HepG2 (cell line): ENCODE measurements at regions not wholly inside any gene's neighbourhood (a gene's known extent, or its start where the extent isn't known, plus 50 kb on each side); places are given as distances from the start of the nearest gene placed in this dataset.

Experiments
- ATAC-seq: fragments of 200-7000 bp; cut with Tn5 transposase; 3 replicates; pipeline ENCODE4 v1.9.1; 2020; ENCODE audit warnings: mild to moderate bottlenecking, moderate library complexity
- BruUV-seq: library from RNA; stranded (reverse); fragments of 400-500 nt; replicated peaks from 2 replicates; lab custom pipeline; 2021; lab: Mats Ljungman, UMichigan
- CTCF ChIA-PET: fragments of 300-600 bp; formaldehyde crosslinking; extraction: SDS; loops from one replicate; lab custom pipeline; 2021; ENCODE audit warnings: low total read pairs, inconsistent platforms, low intra/inter-chr PET ratio; lab: Yijun Ruan, JAX
- POLR2A ChIA-PET: fragments of 350-600 bp; sonication (Branson Sonifier 250); formaldehyde crosslinking; loops from one replicate; lab custom pipeline; 2020; ENCODE audit warnings: antibody characterized with exemption, inconsistent platforms; lab: Yijun Ruan, JAX
- DNase-seq: peaks from one replicate; pipeline ENCODE4 v3.0.0-alpha.2; 2015; ENCODE audit warnings: low spot score
- FAIRE-seq: peaks from 3 replicates; lab custom pipeline; 2011; peaks lifted over from hg19 to GRCh38; lab: Jason Lieb, UNC
- H2AFZ ChIP-seq: one replicate; pipeline ENCODE4 v1.6.1; 2011; ENCODE audit warnings: low read length, inconsistent platforms
- H3K27ac ChIP-seq: fragments of 300-600 bp; 3 replicates; pipeline ENCODE4 v1.8.0; 2011; ENCODE audit warnings: mixed run types, mild to moderate bottlenecking, mixed read lengths, low read length, inconsistent platforms; ENCODE audit not compliant: insufficient read depth; ENCODE audit errors: extremely low read length
- H3K27me3 ChIP-seq, 2 experiments: fragments of 200-600 bp in 1 of 2; 2 replicates in 1 of 2; 3 replicates in 1 of 2; pipeline versions ENCODE4 v1.6.0 to v1.8.0; 2011; ENCODE audit warnings: low read length in 2 of 2, mild to moderate bottlenecking in 2 of 2, moderate library complexity in 2 of 2, inconsistent platforms in 1 of 2; ENCODE audit not compliant: insufficient read depth in 2 of 2, control insufficient read depth in 1 of 2
- H3K36me3 ChIP-seq, 2 experiments: fragments of 200-600 bp in 1 of 2; replicated peaks in 1 of 2; 2 replicates in 1 of 2; 3 replicates in 1 of 2; pipeline versions ENCODE4 v1.5.1 to v1.8.0; 2011; ENCODE audit warnings: low read length in 2 of 2, inconsistent platforms in 1 of 2; ENCODE audit not compliant: insufficient read depth in 2 of 2, control insufficient read depth in 1 of 2
- H3K4me1 ChIP-seq: 2 replicates; pipeline ENCODE4 v1.5.1; 2012; ENCODE audit warnings: low read length, inconsistent platforms; ENCODE audit not compliant: insufficient read depth
- H3K4me2 ChIP-seq: 2 replicates; pipeline ENCODE4 v1.6.0; 2011; ENCODE audit warnings: low read depth, low read length, inconsistent platforms
- H3K4me3 ChIP-seq, 3 experiments: fragments of 200-600 bp in 1 of 3; sonication (generic), shearing (Covaris generic) in 1 of 3; replicated peaks in 1 of 3; 2 replicates each; pipeline ENCODE4 v1.5.1; 2011 to 2016; ENCODE audit warnings: low read length in 3 of 3, inconsistent platforms in 2 of 3, low read depth in 2 of 3, mild to moderate bottlenecking in 2 of 3, control low read depth in 1 of 3, mixed read lengths in 1 of 3; ENCODE audit not compliant: insufficient read depth in 1 of 3
- H3K79me2 ChIP-seq: one replicate; pipeline ENCODE4 v1.6.1; 2011; ENCODE audit warnings: low read length, inconsistent platforms; ENCODE audit not compliant: insufficient read depth
- H3K9ac ChIP-seq: 2 replicates; pipeline ENCODE4 v1.6.0; 2011; ENCODE audit warnings: mild to moderate bottlenecking, low read depth, low read length, inconsistent platforms; ENCODE audit not compliant: insufficient read depth
- H3K9me3 ChIP-seq: 2 replicates; pipeline ENCODE4 v1.5.1; 2012; ENCODE audit warnings: mild to moderate bottlenecking, low read length
- H4K20me1 ChIP-seq: 2 replicates; pipeline ENCODE4 v1.6.0; 2011; ENCODE audit warnings: inconsistent platforms, mild to moderate bottlenecking, low read length, moderate library complexity; ENCODE audit not compliant: insufficient read depth
- GTF2F1 ChIP-seq: fragments of 150-350 bp; IDR thresholded peaks from 2 replicates; pipeline ENCODE4 v1.6.1; 2014; ENCODE audit warnings: low read length
- HMGXB3 ChIP-seq: sonication (generic); formaldehyde crosslinking; IDR thresholded peaks from 2 replicates; pipeline ENCODE4 v1.4.0; 2020; ENCODE audit warnings: missing genetic modification reagents, borderline replicate concordance
- JDP2 ChIP-seq: sonication (generic); formaldehyde crosslinking; IDR thresholded peaks from 2 replicates; pipeline ENCODE4 v1.8.1; 2022; ENCODE audit warnings: missing genetic modification reagents, borderline replicate concordance
- KLF11 ChIP-seq: IDR thresholded peaks from 2 replicates; pipeline ENCODE4 v1.6.1; 2016; ENCODE audit warnings: missing compliant biosample characterization
- STAG1 ChIP-seq: sonication (generic); formaldehyde crosslinking; IDR thresholded peaks from 2 replicates; pipeline ENCODE4 v1.4.0; 2020; ENCODE audit warnings: missing genetic modification reagents
- THYN1 ChIP-seq: sonication (generic); formaldehyde crosslinking; IDR thresholded peaks from 2 replicates; pipeline ENCODE4 v1.8.1; 2023; ENCODE audit warnings: low read depth, mild to moderate bottlenecking, moderate library complexity, missing genetic modification reagents, borderline replicate concordance
- ZMAT3 ChIP-seq: sonication (generic); formaldehyde crosslinking; conservative IDR thresholded peaks from 2 replicates; pipeline ENCODE4 v1.7.0; 2021; ENCODE audit warnings: missing genetic modification reagents
- ZNF138 ChIP-seq: sonication (generic); formaldehyde crosslinking; IDR thresholded peaks from 2 replicates; pipeline ENCODE4 v1.5.0; 2020; ENCODE audit warnings: mild to moderate bottlenecking, low read depth, missing genetic modification reagents
- ZNF329 ChIP-seq: sonication (generic); formaldehyde crosslinking; IDR thresholded peaks from 2 replicates; pipeline ENCODE4 v1.9.0; 2021; ENCODE audit warnings: low read depth, mild to moderate bottlenecking, missing genetic modification reagents
- ZNF33A ChIP-seq: sonication (generic); formaldehyde crosslinking; IDR thresholded peaks from 2 replicates; pipeline ENCODE4 v1.5.1; 2020; ENCODE audit warnings: missing genetic modification reagents, mild to moderate bottlenecking, moderate library complexity, borderline replicate concordance
- ZNF549 ChIP-seq: sonication (generic); formaldehyde crosslinking; IDR thresholded peaks from 2 replicates; pipeline ENCODE4 v1.5.0; 2020; ENCODE audit warnings: missing genetic modification reagents
- ZNF7 ChIP-seq: IDR thresholded peaks from 2 replicates; pipeline ENCODE4 v1.6.1; 2016; ENCODE audit warnings: missing biosample characterization, missing genetic modification reagents
- ZZZ3 ChIP-seq: sonication (generic); formaldehyde crosslinking; IDR thresholded peaks from 2 replicates; pipeline ENCODE4 v1.4.0; 2020; ENCODE audit warnings: missing genetic modification reagents, mild to moderate bottlenecking, borderline replicate concordance
- WGBS: methylation state at CpG from one replicate; pipeline ENCODE4 v1.1.6; 2017; ENCODE audit warnings: low lambda C conversion rate; 5-methylcytosine and 5-hydroxymethylcytosine counted together
- in situ Hi-C: cut with HindIII; loops from 2 replicates; pipeline ENCODE4 v1.10.0; 2017; ENCODE audit warnings: low pct_unique_long_range_greater_than_20kb; ENCODE audit not compliant: extremely low pct_ligation_motif_present
- intact Hi-C: fragments of 100-400 bp; cut with micrococcal nuclease; formaldehyde crosslinking; loops from one replicate; pipeline ENCODE4 v1.10.0; 2022; ENCODE audit not compliant: unreplicated experiment
- TF ChIP-seq, protein P1 (sequence below): sonication (generic); formaldehyde crosslinking; IDR thresholded peaks from 2 replicates; pipeline ENCODE4 v1.5.1; 2020; ENCODE audit warnings: mild to moderate bottlenecking, moderate library complexity, missing genetic modification reagents
- TF ChIP-seq, protein P2 (sequence below): sonication (generic); formaldehyde crosslinking; IDR thresholded peaks from 2 replicates; pipeline ENCODE4 v1.4.0; 2020; ENCODE audit warnings: missing genetic modification reagents

DNA sequence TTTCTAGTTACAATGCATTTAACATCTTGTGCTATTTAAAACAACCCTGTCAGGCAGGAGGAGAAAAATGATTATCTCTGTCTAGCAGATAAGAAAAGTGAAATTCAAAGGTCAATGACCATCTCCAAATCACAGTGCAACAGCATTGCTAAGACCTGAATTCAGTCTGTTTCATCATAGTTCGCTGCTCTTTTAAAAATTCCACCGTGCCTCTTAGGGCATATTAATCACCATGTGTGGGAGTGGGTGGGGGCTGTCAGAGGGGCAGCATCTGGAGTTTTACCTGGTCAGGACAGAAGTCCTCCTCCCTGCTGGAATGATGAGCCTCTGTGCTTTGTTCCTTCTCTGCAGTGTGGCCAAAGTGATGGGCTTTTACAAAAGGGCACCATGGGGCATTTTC, 418.7 kb upstream of the RGPD4 start:
- ChIA-PET CTCF (no interaction called here), POLR2A (no interaction called here)
- no TSS peak for BruUV-seq
- in situ Hi-C loops = no loop called here
- Histone ChIP-seq H4K20me1 (no peaks in the 10 kb centered on the region), H3K36me3 (no peaks in the 10 kb centered on the region), H3K27ac (no peak overlapping the region), H3K4me1 (no peaks in the 10 kb centered on the region), H3K9me3 (no peaks in the 10 kb centered on the region), H3K27me3 (no peaks in the 10 kb centered on the region), H3K4me2 (no peak overlapping the region), H3K79me2 (no peaks in the 10 kb centered on the region), H2AFZ (no peak overlapping the region), H3K4me3 (no peak overlapping the region), H3K9ac (no peak overlapping the region)
- intact Hi-C loops = no loop called here
- no peak for DNase-seq
- no peak for TF ChIP-seq STAG1 (CRISPR knock-in tag)
- no peak for TF ChIP-seq ZNF138
- TF ChIP-seq ZNF7 = no peak
- 3% methylated on average over 2 of the region's 2 CpGs for WGBS
- no peak for ATAC-seq
- FAIRE-seq = no peak

DNA sequence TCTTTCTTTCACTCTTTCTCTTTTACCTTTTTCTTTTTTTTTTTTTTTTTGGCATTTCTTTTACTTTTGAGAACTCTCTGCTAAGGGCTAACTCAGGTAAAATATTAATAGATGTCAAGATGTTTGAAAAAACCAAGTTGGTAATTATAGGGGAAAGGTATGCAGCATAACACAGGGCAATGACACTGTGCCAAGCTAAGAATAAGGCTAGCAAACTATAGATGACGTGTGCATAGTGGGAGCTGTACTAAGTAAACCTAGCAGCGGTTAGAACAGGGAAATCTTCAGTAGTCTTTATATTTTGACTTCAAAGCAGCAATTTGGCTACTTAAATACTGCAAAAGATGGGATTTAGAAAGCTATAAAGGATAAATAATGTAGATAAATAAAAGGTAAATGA, 415.4 kb upstream of the RGPD4 start:
- ATAC-seq = no peak
- Histone ChIP-seq H3K4me1 (no peaks in the 10 kb centered on the region), H3K36me3 (no peaks in the 10 kb centered on the region), H3K27ac (no peak overlapping the region), H3K27me3 (no peaks in the 10 kb centered on the region), H2AFZ (no peak overlapping the region), H3K9ac (no peak overlapping the region), H3K4me2 (no peak overlapping the region), H4K20me1 (no peaks in the 10 kb centered on the region), H3K4me3 (no peak overlapping the region), H3K9me3 (no peaks in the 10 kb centered on the region), H3K79me2 (no peaks in the 10 kb centered on the region)
- POLR2A ChIA-PET = no interaction called here
- in situ Hi-C loops = no loop called here
- DNase-seq = no peak
- intact Hi-C loops = no loop called here
- BruUV-seq = no TSS peak
- WGBS = 0% methylated on average over 2 of the region's 2 CpGs
- CTCF ChIA-PET = no interaction called here
- FAIRE-seq = no peak
- TF ChIP-seq ZNF33A (CRISPR knock-in tag) = no peak
- TF ChIP-seq JDP2 (CRISPR knock-in tag) = no peak
- no peak for TF ChIP-seq ZMAT3 (CRISPR knock-in tag)
- TF ChIP-seq ZZZ3 = no peak
- no peak for TF ChIP-seq ZNF329 (CRISPR knock-in tag)
- TF ChIP-seq GTF2F1 = no peak
- no peak for TF ChIP-seq KLF11 (CRISPR knock-in tag)
- no peak for TF ChIP-seq ZNF549 (CRISPR knock-in tag)
- TF ChIP-seq HMGXB3 (CRISPR knock-in tag) = no peak
- TF ChIP-seq, protein P1, sequence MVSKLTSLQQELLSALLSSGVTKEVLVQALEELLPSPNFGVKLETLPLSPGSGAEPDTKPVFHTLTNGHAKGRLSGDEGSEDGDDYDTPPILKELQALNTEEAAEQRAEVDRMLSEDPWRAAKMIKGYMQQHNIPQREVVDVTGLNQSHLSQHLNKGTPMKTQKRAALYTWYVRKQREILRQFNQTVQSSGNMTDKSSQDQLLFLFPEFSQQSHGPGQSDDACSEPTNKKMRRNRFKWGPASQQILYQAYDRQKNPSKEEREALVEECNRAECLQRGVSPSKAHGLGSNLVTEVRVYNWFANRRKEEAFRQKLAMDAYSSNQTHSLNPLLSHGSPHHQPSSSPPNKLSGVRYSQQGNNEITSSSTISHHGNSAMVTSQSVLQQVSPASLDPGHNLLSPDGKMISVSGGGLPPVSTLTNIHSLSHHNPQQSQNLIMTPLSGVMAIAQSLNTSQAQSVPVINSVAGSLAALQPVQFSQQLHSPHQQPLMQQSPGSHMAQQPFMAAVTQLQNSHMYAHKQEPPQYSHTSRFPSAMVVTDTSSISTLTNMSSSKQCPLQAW (CRISPR knock-in tag) = no peak
- TF ChIP-seq THYN1 (CRISPR knock-in tag) = no peak
- TF ChIP-seq, protein P2, sequence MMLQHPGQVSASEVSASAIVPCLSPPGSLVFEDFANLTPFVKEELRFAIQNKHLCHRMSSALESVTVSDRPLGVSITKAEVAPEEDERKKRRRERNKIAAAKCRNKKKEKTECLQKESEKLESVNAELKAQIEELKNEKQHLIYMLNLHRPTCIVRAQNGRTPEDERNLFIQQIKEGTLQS (CRISPR knock-in tag) = no peak
